ENCODE measurements at regions not wholly inside any gene's neighbourhood (a gene's known extent, or its start where the extent isn't known, plus 50 kb on each side); places are given as distances from the start of the nearest gene placed in this dataset.
"Not testable (repeated sequence)": the region's sequence is repeated elsewhere in the genome, so short reads cannot be mapped to it uniquely, and the experiment has no call there.

DNA sequence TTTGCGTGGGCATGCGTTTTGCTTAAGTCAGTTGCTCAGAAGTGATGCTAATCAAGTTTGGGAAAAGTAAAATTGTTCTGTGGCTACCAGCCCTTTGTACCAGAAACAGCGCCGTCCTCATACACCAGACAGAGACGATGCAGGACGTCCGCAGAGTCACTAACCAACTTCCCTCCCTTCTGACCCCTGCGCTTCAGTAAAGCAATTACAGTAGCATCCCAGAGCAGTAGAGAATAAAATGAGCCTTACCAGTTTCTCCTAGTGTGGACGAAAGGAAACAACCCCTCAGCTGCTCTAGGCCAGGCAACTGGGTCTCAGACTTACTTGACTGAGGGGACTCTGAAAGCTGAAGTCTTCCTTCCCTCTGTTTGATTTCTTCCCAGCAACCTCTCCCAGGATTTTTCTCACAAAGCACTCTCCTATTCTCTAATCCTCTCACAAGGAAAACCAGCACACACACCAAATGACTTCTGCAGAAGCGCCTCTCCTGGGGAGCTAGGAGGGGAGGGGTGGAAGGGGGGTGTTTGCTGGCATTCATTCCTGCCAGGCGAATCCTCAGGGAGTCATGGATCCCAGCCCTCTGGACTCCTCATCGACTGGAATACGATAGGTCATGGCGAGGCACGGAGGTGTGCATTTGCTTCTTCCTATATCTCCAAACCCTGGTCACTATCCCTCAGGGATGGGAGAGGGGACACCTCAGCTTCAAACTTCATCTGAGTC lies 56.0 kb upstream of the MID1 start:
- no peak for DNase-seq (ENCODE audit: low read depth in 3 of 3)

DNA sequence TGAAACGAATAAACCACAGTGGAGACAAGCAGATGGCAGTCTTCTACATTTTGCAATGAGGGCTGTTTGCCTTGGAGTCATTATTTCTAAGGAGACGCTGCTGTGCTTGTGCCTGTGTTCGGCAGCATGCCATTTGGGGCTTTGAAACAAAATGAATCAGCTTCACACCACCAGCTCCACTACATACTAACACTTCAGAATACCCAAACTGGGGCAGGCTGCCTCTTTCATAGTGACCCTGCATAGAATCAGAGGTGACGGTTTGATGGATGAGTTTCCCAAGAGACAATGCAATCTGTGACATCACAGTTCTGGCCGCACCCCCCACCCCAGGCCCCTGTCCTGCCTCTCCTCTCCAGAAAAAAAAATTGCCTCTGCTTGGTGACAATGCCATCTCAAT lies 57.1 kb upstream of the MID1 start:
- DNase-seq (ENCODE audit: low read depth in 3 of 3) = no peak

DNA sequence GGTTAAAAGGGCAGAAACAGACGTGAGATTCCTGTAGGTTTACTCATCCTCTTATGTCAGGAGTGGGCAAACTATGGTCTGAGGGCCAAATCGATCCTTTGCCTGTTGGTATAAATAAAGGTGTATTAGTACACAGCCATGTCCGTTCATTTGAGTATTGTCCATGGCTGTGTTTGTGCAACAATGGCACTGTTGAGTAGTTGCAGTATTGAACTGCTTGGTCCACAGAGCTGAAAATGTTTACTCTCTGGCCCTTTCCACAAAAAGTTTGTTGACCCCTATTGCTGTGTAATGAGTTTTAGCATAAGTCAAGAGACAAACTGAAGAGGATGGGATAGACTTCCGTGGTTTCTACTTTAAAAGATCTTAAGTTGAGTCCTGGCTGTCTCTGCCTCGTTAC lies 59.0 kb upstream of the MID1 start:
- DNase-seq (ENCODE audit: low read depth in 3 of 3) = no peak

DNA sequence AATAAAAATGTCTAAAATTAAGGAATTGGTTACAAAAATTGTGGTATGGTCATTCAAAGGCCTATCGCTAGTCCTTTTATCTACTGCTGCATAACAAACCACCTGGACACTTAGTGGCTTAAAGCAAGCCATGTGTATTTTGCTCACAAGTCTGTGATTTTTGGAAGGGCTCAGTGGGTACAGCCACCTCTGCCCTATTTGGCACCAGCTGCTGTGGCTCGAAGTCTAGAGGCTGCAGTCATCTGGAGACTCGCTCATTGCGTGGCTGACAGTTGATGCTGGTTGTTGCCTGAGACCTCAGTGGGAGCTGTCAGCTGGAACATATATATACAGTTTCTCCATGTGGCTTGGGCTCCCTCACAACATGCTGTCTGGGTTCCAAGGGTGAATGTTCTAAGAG lies 60.8 kb upstream of the MID1 start:
- DNase-seq (ENCODE audit: low read depth in 3 of 3) = no peak

DNA sequence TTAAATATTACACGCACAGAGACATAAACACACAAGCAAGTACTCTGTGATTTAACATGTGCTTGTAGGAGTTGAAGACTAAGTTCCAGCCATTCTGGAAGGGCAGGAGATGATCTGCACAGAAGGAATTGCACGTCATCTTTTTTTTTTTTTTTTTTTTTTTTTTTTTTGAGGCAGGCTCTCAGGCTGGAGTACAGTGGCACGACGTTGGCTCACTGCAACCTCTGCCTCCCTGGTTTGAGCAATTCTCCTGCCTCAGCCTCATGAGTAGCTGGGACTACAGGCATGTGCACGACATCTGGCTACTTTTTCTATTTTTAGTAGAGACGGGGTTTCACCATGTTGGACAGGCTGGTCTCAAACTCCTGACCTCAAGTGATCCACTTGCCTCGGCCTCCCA lies 63.2 kb upstream of the MID1 start:
- DNase-seq (ENCODE audit: low read depth in 3 of 3) = not testable (repeated sequence)

DNA sequence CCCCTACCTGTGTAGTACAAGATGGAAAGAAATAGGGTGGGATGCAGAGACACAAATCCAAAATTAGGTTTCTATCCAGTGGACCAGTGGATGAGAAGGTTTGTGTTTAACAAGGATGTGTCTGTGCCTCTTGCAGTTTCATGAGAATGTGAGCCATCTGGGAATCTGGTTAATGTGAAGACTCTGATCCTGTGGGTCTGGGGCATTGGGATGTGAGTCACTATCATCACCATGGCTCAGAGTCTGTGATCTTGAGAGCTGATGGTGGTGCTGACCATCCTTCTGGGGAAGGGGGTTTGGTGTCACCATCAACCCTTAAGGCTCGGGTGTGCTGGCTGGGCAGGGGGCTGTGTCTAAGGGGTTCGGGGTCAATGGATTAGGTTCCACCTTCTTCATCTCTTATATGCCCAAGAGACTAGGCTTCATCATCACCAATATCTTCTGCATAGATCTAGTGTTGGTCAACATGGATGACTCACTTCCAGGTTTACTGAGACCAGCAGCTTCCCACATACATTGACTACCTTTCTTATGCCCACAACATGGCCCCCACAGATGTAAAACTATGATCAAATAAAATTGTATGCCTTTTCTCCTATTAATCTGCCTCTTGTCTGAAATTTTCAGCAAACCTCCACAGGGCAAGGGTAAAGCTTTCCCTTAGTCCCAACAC lies 65.7 kb upstream of the MID1 start:
- DNase-seq (ENCODE audit: low read depth in 3 of 3) = no peak

DNA sequence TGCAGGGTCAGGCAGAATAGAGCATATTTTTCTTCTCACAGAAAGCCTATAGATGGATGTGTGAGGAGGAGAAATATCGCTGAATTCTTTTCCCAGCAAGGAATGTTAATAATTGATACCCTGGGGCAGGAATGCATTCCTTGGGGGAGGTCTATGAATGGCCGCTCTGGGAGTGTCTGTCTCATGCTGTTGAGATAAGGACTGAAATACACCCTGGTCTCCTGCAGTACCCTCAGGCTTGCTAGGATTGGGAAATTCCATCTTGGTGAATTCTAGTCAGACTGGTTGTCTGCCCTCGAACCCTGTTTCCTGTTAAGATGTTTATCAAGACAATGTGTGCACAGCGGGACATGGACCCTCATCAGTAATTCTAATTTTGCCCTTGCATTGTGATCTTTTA lies 71.4 kb upstream of the MID1 start:
- not testable (repeated sequence) for DNase-seq (ENCODE audit: low read depth in 3 of 3)

DNA sequence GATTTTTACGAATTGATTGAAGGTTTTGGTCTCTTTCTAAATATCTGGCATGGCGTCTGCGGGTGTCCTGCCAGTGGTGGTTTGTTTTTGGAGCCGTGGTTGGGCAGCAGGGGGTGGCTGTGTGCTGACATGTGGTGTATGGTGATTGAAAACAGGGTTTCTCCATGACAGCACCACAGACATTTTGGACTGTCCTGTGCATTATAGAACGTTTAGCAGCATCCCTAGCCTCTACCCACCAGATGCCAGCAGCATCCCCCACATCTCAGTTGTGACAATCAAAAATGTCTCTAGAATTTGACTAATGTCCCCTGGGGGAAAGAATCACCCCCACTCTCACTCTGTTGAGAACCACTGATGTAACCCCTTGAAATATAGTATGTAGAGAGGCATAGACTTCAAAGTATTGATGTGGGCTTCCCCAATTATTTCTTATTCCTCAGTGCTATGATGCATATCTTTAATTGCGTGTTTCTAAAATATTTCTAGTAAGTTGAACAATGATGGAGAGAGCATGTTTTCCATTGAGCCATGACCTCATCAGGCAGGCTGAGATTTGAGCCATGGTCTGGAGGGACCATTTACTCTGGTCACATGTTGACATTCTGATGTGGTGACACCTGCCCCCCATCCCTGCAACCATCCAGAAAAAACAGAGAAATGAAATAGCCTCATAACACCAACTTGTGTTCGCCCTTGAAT lies 77.4 kb upstream of the MID1 start:
- DNase-seq (ENCODE audit: low read depth in 3 of 3) = no peak

DNA sequence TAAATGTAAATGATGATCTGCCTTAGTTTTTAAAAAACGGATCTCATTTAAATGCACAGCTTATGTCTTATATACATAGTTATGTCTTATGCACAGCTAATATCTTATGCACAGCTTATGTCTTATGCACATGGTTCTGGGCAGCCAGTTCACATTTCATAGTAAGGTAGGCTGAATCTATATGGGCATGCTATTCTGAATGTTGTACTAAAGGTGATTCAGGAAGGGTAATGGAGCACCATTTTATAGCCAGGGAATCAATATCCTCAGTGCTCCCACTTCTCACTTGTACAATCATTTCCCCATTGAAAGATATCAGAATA lies 77.9 kb upstream of the MID1 start:
- DNase-seq (ENCODE audit: low read depth in 3 of 3) = no peak

DNA sequence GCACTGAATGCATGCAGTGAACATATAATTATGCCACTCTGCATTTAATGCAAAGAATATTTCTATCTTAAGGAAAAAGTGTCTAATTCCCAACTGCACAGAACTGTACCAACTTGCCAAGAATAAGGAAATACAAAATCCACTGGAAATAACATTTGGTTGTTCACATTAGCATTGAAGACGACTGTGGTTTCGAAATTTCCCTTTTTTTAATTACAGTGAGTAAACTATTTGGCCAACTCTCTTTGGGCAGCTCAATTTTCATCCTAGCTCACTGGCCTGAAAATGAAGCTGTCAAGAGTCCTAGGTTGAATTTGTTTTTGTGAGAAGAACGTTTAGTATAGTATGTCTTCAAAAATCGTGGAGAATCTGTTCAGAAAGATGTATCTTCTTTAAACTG lies 81.6 kb upstream of the MID1 start:
- DNase-seq (ENCODE audit: low read depth in 3 of 3) = no peak

DNA sequence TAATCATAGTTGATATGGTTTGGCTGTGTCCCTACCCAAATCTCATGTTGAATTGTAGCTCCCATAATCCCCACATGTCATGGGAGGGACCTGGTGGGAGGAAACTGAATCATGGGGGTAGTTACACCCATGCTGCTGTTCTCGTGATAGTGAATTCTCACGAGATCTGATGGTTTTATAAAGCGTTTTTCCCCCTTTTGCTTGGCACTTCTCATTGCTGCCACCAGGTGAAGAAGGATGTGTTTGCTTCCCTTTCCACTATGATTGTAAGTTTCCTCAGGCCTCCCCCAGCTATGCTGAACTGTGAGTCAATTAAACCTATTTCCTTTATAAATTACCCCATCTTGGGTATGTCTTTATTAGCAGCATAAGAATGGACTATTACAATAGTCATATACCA lies 86.0 kb upstream of the MID1 start:
- DNase-seq (ENCODE audit: low read depth in 3 of 3) = not testable (repeated sequence)

DNA sequence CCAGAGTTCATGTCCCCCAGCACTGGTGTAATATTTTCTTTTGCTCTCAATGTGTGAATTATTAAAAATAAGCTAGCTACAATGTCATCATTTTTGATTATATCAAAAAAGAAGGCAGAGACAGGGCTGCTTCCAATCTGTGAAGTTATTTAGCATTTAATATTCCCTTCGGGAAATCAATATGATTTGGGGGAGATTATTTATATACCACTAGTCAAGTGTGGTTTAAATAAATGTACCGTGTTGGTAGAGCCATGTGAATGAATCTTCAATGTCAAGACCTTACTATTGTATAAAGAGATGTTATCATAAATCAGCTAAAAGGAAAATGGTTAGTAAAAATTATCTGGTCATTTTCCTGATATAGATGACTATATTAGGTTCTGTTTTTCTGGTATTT lies 87.4 kb upstream of the MID1 start:
- no peak for DNase-seq (ENCODE audit: low read depth in 3 of 3)

DNA sequence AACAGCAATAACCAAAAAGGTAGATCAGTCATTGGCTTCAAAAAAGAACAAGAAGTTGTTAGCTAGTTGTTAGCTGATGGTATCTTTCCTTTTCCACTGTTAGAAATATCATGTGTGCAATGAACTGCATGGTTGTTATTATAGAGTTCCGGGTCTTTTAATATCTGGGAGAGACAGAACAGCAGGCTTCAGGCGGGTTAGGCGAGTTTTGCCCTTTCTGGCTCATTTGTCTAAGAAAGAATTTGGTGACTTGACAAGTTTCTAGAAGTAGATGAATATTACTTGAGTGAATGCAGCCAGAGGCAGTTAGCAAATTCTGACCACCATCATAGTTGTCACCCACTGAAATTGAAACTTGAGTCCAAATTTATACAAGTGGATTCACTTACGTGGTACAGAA lies 88.9 kb upstream of the MID1 start:
- DNase-seq (ENCODE audit: low read depth in 3 of 3) = no peak

DNA sequence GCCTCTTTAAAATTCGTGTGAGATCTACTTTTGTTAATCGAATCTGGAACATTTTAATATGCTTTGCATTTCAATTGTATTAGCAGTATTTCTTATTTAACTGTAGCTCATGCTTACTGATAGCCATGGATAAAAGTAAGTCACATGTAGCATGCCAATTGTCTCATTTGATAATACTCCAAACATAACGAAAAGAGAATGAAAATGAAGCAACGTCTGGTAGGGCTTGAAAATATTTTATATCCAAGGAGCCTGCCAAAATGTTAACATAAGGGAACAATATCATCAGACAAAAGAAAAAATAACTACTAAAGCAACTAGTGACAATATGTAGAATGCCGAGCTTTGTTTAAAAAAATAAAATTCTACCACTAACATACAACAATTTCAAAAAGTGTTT lies 94.1 kb upstream of the MID1 start:
- DNase-seq (ENCODE audit: low read depth in 3 of 3) = no peak

DNA sequence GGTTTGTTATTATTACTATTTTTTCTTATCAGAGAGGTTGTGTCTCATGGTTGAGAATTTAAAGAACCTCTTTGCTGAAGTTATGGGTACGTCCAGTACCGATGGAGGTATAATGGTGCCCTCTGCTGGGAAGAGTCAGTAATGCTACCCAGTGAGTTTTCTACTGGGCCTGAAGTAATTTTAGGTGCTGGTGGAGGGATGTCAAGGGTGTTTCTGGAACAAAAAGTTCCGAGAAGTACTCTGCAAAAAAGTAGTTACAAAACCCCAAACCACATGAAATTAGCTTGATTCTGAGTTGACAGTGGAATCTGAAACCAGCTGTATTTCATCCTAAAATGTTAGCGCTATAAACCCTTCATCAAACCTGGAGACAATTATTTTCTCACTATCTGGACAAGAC lies 102.5 kb upstream of the MID1 start:
- DNase-seq (ENCODE audit: low read depth in 3 of 3) = peak in 1 of 3 donors; percentile 22

DNA sequence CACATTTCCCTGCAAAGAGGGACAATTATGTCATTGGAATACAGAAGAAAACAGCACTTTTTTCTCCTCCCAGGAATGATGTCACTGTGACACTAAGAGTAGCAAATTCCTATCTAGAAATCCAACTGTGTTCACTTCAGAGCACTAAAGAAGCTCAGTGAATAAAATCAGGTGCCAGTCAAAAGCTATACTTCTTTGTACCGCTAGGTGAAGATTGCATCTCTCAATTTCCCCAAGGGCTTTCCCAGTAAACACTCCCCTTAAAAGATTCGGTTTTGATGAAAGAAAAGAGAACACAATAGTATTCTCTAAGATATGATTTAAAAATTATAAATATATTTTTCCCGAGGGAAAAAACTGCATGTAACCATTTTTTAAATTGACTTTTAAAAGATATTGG lies 104.7 kb upstream of the MID1 start:
- no peak for DNase-seq (ENCODE audit: low read depth in 3 of 3)

DNA sequence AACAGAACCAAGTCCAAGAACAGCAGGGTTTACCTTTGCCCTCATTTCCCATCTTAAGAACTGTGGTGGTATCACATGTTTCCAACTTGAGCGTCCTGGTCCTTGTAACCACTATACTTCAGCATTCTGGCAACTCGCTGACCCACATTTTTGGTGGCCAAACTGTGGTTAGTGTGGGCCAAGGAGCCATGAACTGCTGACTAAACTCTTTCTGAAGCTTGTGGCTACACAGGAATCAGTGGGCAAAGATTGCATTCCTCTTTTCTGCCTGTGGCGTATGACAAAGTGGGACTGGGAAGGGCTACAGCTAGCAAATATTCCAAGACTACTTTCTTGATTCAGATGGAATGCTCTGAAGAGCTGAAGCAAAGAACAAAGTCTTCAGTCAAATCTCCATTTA lies 106.3 kb upstream of the MID1 start:
- DNase-seq (ENCODE audit: low read depth in 3 of 3) = no peak

DNA sequence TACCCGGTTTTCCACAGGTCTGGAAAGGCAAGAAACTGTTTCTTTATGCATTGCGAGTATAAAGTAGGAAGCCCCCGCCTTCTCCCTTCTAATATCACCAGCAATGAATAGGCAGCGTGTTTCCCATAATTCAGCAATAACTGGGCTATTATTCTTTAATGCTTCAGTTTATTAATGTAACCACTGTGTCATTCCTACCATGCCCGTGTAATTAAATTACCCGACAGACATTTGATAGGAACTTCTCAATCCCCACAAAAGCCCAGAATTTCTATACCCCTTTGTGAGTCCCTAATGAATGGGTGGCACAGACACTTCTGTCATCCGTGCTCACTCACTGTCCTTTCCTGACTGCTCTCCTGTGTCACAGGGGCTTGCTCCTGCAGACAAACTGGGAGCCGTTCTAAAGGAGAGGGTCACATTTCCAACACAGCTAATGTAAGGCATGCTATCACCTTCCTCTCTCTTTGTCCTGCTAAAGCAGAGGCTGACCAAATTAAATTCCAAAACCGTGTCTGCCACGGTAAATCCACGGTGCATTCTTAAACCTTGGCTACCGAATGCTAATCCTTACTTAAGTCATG lies 108.5 kb upstream of the MID1 start:
- no peak for DNase-seq (ENCODE audit: low read depth in 3 of 3)

DNA sequence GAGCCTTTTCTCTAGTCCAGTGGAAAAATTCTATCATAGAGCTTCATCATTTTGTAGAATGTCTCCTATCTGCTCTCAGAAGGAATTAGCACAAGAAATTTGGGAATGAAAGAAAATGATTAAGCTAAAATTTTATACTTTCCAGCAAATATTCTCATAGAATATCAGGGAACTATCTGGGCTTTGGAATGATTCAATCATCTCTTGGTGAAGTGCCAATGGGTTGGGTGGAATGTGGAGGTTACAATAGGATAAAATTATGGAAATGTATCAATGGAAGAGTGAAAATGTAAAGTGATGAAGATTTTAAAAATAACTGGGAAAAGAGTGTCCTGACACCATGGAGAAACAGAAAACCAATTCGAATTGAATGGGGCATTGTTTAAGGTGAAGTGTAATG lies 119.0 kb upstream of the MID1 start:
- DNase-seq (ENCODE audit: low read depth in 3 of 3) = no peak

DNA sequence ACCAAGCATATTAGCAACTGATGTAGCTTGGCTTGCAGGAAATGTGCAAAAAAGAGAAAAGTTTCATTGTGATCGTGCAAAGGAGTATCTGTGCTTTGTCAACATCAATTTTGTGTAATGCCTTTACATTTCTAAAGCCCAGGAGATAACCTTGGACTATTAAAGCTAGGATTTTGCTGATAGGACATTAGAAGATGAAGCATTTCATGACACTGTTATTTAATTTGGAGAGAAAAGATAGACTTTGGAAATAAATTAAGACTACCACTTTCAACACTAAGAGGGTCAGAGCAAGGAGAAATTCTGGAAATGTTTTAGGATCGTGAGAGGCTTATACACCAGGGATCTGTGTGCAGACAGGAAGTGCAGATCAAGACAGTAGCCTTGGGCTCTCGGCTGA lies 120.6 kb upstream of the MID1 start:
- DNase-seq (ENCODE audit: low read depth in 3 of 3) = no peak

DNA sequence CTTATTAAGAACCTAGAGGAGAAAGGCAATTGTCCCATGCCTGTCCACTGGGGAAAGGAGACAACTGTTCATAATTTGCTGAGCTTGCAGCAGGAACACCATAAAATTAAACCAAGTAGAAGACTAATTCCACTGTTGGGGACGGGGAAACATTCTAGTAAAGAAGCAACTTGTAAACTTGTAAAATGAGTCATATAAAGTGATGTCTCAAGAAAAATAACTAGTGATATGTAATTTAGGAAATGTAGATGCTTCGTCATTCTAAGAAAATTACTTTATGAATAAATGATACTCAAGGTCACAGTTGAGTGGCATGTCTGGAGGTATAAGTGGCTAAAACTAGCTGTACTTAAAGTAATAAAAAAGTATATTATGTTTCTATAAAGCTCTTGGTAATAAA lies 121.2 kb upstream of the MID1 start:
- DNase-seq (ENCODE audit: low read depth in 3 of 3) = no peak

DNA sequence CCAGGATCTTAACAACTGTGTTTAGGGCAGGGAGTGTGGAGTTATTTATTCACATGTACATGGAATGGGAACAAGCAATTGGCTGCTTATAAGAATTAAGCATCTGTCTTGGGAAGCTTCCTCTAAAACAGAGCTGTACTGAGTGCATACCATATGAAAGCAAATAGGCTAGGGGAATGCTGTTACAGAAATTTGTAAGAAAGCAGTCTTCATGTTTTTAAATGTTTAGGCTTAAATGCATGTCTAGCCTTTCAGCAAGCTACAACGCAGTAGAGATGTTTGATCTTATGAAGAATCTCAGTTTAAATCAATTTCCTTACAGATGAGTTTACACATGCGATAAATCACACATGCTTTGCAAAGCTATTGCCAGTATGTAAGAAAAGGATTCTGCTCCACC lies 123.1 kb upstream of the MID1 start:
- DNase-seq (ENCODE audit: low read depth in 3 of 3) = no peak

DNA sequence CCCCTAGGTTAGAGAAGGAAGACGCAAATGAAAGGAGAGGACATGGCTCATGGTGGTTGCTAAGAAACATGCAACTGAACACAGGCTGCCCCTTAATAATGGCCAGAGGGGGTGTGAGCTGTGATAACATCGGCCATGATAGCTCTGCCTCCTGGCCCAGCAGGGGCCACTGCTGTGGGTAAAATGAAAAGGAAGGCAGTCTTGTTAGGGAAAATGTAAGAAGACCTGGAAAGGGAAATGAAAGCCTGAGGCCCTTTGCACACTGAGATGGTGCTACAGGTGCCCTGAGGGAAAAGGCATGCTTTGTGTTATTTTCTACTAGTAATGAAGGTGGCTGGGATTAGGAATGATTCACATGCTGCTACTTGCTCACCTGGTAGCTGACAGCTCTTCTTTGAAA lies 123.6 kb upstream of the MID1 start:
- no peak for DNase-seq (ENCODE audit: low read depth in 3 of 3)
